ENCODE measurements at regions not wholly inside any gene's neighbourhood (a gene's known extent, or its start where the extent isn't known, plus 50 kb on each side); places are given as distances from the start of the nearest gene placed in this dataset.

GRCh38 chr14:86802726-86803125, 1190.3 kb downstream of the GALC start:
- Histone ChIP-seq H3K36me3 (ENCODE audit: control insufficient read depth, insufficient read depth, low read length) (no peaks in the 10 kb centered on the region), H3K27me3 (ENCODE audit: control insufficient read depth, insufficient read depth, low read length) (no peaks in the 10 kb centered on the region), H3K4me3 (ENCODE audit: low read depth, low read length) (no peak overlapping the region)
- DNase-seq (ENCODE audit: low read depth) = no peak
- no peak for TF ChIP-seq CTCF (IDR thresholded peaks at IDR 0.05; ENCODE audit: insufficient read depth, low read length, poor library complexity, severe bottlenecking)

- peak; percentile 78 for DNase-seq (ENCODE audit: low read depth)
- peak; percentile 17 for TF ChIP-seq CTCF (IDR thresholded peaks at IDR 0.05; ENCODE audit: insufficient read depth, low read length, poor library complexity, severe bottlenecking)
- no peaks in the 10 kb centered on the region for H3K27me3 ChIP-seq (ENCODE audit: control insufficient read depth, insufficient read depth, low read length)
- H3K36me3 ChIP-seq (ENCODE audit: control insufficient read depth, insufficient read depth, low read length) = no peaks in the 10 kb centered on the region
- no peak overlapping the region for H3K4me3 ChIP-seq (ENCODE audit: low read depth, low read length)
Observed at GRCh38 chr14:86799244-86799647, 1193.7 kb downstream of the GALC start.

- DNase-seq (ENCODE audit: low read depth) = no peak
- TF ChIP-seq CTCF (IDR thresholded peaks at IDR 0.05; ENCODE audit: insufficient read depth, low read length, poor library complexity, severe bottlenecking) = no peak
- no peaks in the 10 kb centered on the region for H3K36me3 ChIP-seq (ENCODE audit: control insufficient read depth, insufficient read depth, low read length)
Observed at GRCh38 chr14:86798330-86798729, 1194.7 kb downstream of the GALC start.

GRCh38 chr14:86797075-86797351, 1196.0 kb downstream of the GALC start:
- Histone ChIP-seq H3K27me3 (ENCODE audit: control insufficient read depth, insufficient read depth, low read length) (no peaks in the 10 kb centered on the region), H3K36me3 (ENCODE audit: control insufficient read depth, insufficient read depth, low read length) (no peaks in the 10 kb centered on the region), H3K4me3 (ENCODE audit: low read depth, low read length) (no peak overlapping the region)
- no peak for TF ChIP-seq CTCF (IDR thresholded peaks at IDR 0.05; ENCODE audit: insufficient read depth, low read length, poor library complexity, severe bottlenecking)
- DNase-seq (ENCODE audit: low read depth) = no peak

More at GRCh38 chr14:86798330-86798729, 1194.7 kb downstream of the GALC start:
- Histone ChIP-seq H3K4me3 (ENCODE audit: low read depth, low read length) (no peak overlapping the region), H3K27me3 (ENCODE audit: control insufficient read depth, insufficient read depth, low read length) (no peaks in the 10 kb centered on the region)

GRCh38 chr14:86796221-86797074, 1196.5 kb downstream of the GALC start:
- Histone ChIP-seq H3K27me3 (ENCODE audit: control insufficient read depth, insufficient read depth, low read length) (no peaks in the 10 kb centered on the region), H3K36me3 (ENCODE audit: control insufficient read depth, insufficient read depth, low read length) (no peaks in the 10 kb centered on the region), H3K4me3 (ENCODE audit: low read depth, low read length) (no peak overlapping the region)
- no peak for TF ChIP-seq CTCF (IDR thresholded peaks at IDR 0.05; ENCODE audit: insufficient read depth, low read length, poor library complexity, severe bottlenecking)
- no peak for DNase-seq (ENCODE audit: low read depth)

- no peak for DNase-seq (ENCODE audit: low read depth)
Observed at GRCh38 chr14:86794689-86795088, 1198.3 kb downstream of the GALC start.

More at GRCh38 chr14:86794689-86795088, 1198.3 kb downstream of the GALC start:
- TF ChIP-seq CTCF (IDR thresholded peaks at IDR 0.05; ENCODE audit: insufficient read depth, low read length, poor library complexity, severe bottlenecking) = no peak
- Histone ChIP-seq H3K4me3 (ENCODE audit: low read depth, low read length) (no peak overlapping the region), H3K27me3 (ENCODE audit: control insufficient read depth, insufficient read depth, low read length) (no peaks in the 10 kb centered on the region), H3K36me3 (ENCODE audit: control insufficient read depth, insufficient read depth, low read length) (no peaks in the 10 kb centered on the region)

Data from kidney epithelial cell (primary cell).